ENCODE measurements at regions not wholly inside any gene's neighbourhood (a gene's known extent, or its start where the extent isn't known, plus 50 kb on each side); places are given as distances from the start of the nearest gene placed in this dataset.

GRCh38 chr2:57850415-57851130 lies 196.0 kb upstream of the VRK2 start:
- H3K79me1 ChIP-seq (ENCODE audit: low read depth, low read length) = no peaks in the 10 kb centered on the region
- H3K36me3 ChIP-seq (ENCODE audit: control insufficient read depth in 2 of 4, insufficient read depth in 4 of 4, low read length in 3 of 4) = no peaks in the 10 kb centered on the region
- H2BK12ac ChIP-seq (ENCODE audit: low read depth, low read length) = no peak overlapping the region
- no peak for TF ChIP-seq CTCF (IDR thresholded peaks at IDR 0.05; ENCODE audit: control extremely low read depth in 1 of 3, insufficient read depth in 1 of 3, low read depth in 1 of 3, low read length in 3 of 3)
- TF ChIP-seq SP1 (IDR thresholded peaks at IDR 0.05; ENCODE audit: low read depth, low read length) = no peak
- TF ChIP-seq HDAC6 (IDR thresholded peaks at IDR 0.05; ENCODE audit: low read depth, low read length) = no peak
- TF ChIP-seq KDM5A (IDR thresholded peaks at IDR 0.05; ENCODE audit: low read length) = no peak
- no peak for TF ChIP-seq JUN (IDR thresholded peaks at IDR 0.05; ENCODE audit: low read depth, low read length)
- no peak for TF ChIP-seq BACH1 (IDR thresholded peaks at IDR 0.05; ENCODE audit: low read length)
- no peak for TF ChIP-seq MAFK (IDR thresholded peaks at IDR 0.05; ENCODE audit: low read depth, low read length)
- no peak for TF ChIP-seq CTBP2 (IDR thresholded peaks at IDR 0.05; ENCODE audit: borderline replicate concordance, insufficient read depth, insufficient read length, low read length)
- TF ChIP-seq JUND (IDR thresholded peaks at IDR 0.05; ENCODE audit: low read length) = no peak
- TF ChIP-seq RAD21 (IDR thresholded peaks at IDR 0.05 in 1 of 2, conservative IDR thresholded peaks at IDR 0.05 in 1 of 2; ENCODE audit: low read depth in 2 of 2, low read length in 2 of 2) = no peak
- H4K91ac ChIP-seq (replicated peaks; ENCODE audit: insufficient read length, low read length) = no peak overlapping the region
- H4K8ac ChIP-seq (ENCODE audit: extremely low read depth, insufficient read depth, low read length) = no peak overlapping the region; the same call in 1 of the 2 replicates
- no peaks in the 10 kb centered on the region for H3K4me1 ChIP-seq (replicated peaks in 1 of 4; ENCODE audit: control insufficient read depth in 3 of 4, insufficient read depth in 4 of 4, low read length in 3 of 4)
- H2BK5ac ChIP-seq (ENCODE audit: low read depth, low read length) = no peak overlapping the region
- CTCF ChIA-PET (ENCODE audit: partially characterized antibody) = interaction anchor here (0.8 to 1.3 kb wide), 2 partner anchors 12 to 55 kb away, joined by 3 read pairs; no protein-coding TSS in a partner anchor
- POLR2A ChIA-PET (ENCODE audit: partially characterized antibody) = no interaction called here
- H3K4me2 ChIP-seq (ENCODE audit: insufficient read depth in 1 of 2, low read depth in 2 of 2, low read length in 2 of 2) = no peak overlapping the region
- H4K20me1 ChIP-seq (replicated peaks in 1 of 2; ENCODE audit: control insufficient read depth in 1 of 2, insufficient read depth in 2 of 2, low read length in 2 of 2) = no peaks in the 10 kb centered on the region
- DNase-seq (ENCODE audit: low read depth in 1 of 2, low spot score in 2 of 2) (no peak), FAIRE-seq (no peak)
- H3K56ac ChIP-seq (replicated peaks; ENCODE audit: insufficient read length, low read depth, low read length) = no peak overlapping the region
- no peak overlapping the region for H3K27ac ChIP-seq (ENCODE audit: low read depth, low read length)
- no peak overlapping the region for H3K14ac ChIP-seq (ENCODE audit: insufficient read length)
- H3K27me3 ChIP-seq (replicated peaks in 1 of 4; ENCODE audit: control insufficient read depth in 3 of 4, extremely low read depth in 1 of 4, insufficient read depth in 3 of 4, low read length in 3 of 4) = no peaks in the 10 kb centered on the region
- no peak overlapping the region for H2BK120ac ChIP-seq (replicated peaks; ENCODE audit: low read depth, low read length)
- no peaks in the 10 kb centered on the region for H3K79me2 ChIP-seq (ENCODE audit: control insufficient read depth in 1 of 2, insufficient read depth in 2 of 2, low read length in 2 of 2)
- no peak overlapping the region for H2BK15ac ChIP-seq (ENCODE audit: low read length)
- no peak overlapping the region for H3K4ac ChIP-seq (replicated peaks; ENCODE audit: insufficient read length, low read depth, low read length)
- no peak overlapping the region for H2AFZ ChIP-seq (ENCODE audit: low read length)
- H3K23me2 ChIP-seq (ENCODE audit: low read depth, low read length) = no peaks in the 10 kb centered on the region
- H3K9me3 ChIP-seq (ENCODE audit: insufficient read depth in 2 of 2, low read depth in 1 of 2, low read length in 1 of 2) = peaks cover 0 to 5% of the 10 kb centered on the region in 2 experiments; a peak in 1 of 4 replicates
- H3K18ac ChIP-seq (ENCODE audit: extremely low read depth, low read length) = no peak overlapping the region
- no peak overlapping the region for H3K9ac ChIP-seq (replicated peaks in 1 of 4; ENCODE audit: extremely low read depth in 1 of 4, low read depth in 3 of 4, low read length in 3 of 4)
- no peak overlapping the region for H3K4me3 ChIP-seq (ENCODE audit: extremely low read depth in 1 of 4, insufficient read depth in 2 of 4, low read depth in 3 of 4, low read length in 4 of 4)
- H2AK5ac ChIP-seq (ENCODE audit: low read depth, low read length) = no peak overlapping the region
- no peak overlapping the region for H2BK20ac ChIP-seq (ENCODE audit: low read length)
- H4K5ac ChIP-seq (ENCODE audit: insufficient read length, low read depth, low read length) = no peak overlapping the region
- 92% methylated on average over 15 of the region's 15 CpGs; no CpG with 5 or more reads in 1 of the 2 experiments for WGBS, 2 experiments (ENCODE audit: extremely low coverage in 1 of 2, insufficient coverage in 1 of 2, insufficient read length in 1 of 2, insufficient replicate concordance in 2 of 2, low coverage in 1 of 2, low lambda C conversion rate in 2 of 2, missing lambda C conversion rate in 1 of 2)
- H3K23ac ChIP-seq (ENCODE audit: insufficient read length) = no peak overlapping the region

Data from H1 (cell line).